Stimulated activated CD8-positive, alpha-beta memory T cell treated with anti-CD3 and anti-CD28 coated beads, Interleukin-4, amount 100 ng/mL, for 4 hours (primary cell): ENCODE measurements at regions not wholly inside any gene's neighbourhood (a gene's known extent, or its start where the extent isn't known, plus 50 kb on each side); places are given as distances from the start of the nearest gene placed in this dataset.

Experiments
- DNase-seq, 2 donors: peaks; one replicate each; pipeline ENCODE4 v3.0.0-alpha.2; 2020; ENCODE audit warnings: low read depth in 2 of 2, low spot score in 1 of 2

GRCh38 chr12:60834806-60835205 lies 1239.0 kb downstream of the SLC16A7 start:
- no peak for DNase-seq

GRCh38 chr12:60836651-60837050 lies 1240.8 kb downstream of the SLC16A7 start:
- no peak for DNase-seq

GRCh38 chr12:60842181-60842580 lies 1246.4 kb downstream of the SLC16A7 start:
- no peak for DNase-seq

GRCh38 chr12:60844101-60844500 lies 1248.3 kb downstream of the SLC16A7 start:
- no peak for DNase-seq

- DNase-seq = no peak
Measured at GRCh38 chr12:60844875-60845274, 1249.0 kb downstream of the SLC16A7 start.

- no peak for DNase-seq
Measured at GRCh38 chr12:60845696-60846095, 1249.9 kb downstream of the SLC16A7 start.

GRCh38 chr12:60847281-60847680 lies 1251.5 kb downstream of the SLC16A7 start:
- no peak for DNase-seq

GRCh38 chr12:60849723-60850122 lies 1253.9 kb downstream of the SLC16A7 start:
- no peak for DNase-seq

- no peak for DNase-seq
Measured at GRCh38 chr12:60853407-60853806, 1257.6 kb downstream of the SLC16A7 start.

GRCh38 chr12:60863421-60863820 lies 1267.6 kb downstream of the SLC16A7 start:
- DNase-seq = no peak

GRCh38 chr12:60872219-60872618 lies 1276.4 kb downstream of the SLC16A7 start:
- DNase-seq = no peak

GRCh38 chr12:60872850-60873713 lies 1277.3 kb downstream of the SLC16A7 start:
- DNase-seq = no peak

- DNase-seq = no peak
Measured at GRCh38 chr12:60874091-60874490, 1278.3 kb downstream of the SLC16A7 start.

GRCh38 chr12:60920841-60921495 lies 1325.1 kb downstream of the SLC16A7 start:
- DNase-seq = no peak

- no peak for DNase-seq
Measured at GRCh38 chr12:60921541-60921940, 1325.7 kb downstream of the SLC16A7 start.

GRCh38 chr12:60926256-60926655 lies 1330.4 kb downstream of the SLC16A7 start:
- no peak for DNase-seq

- no peak for DNase-seq
Measured at GRCh38 chr12:60930151-60930550, 1330.1 kb upstream of the USP15 start.

GRCh38 chr12:60935981-60936761 lies 1324.0 kb upstream of the USP15 start:
- no peak for DNase-seq

- DNase-seq = no peak
Measured at GRCh38 chr12:60947533-60947932, 1312.7 kb upstream of the USP15 start.

GRCh38 chr12:60967128-60967527 lies 1293.1 kb upstream of the USP15 start:
- DNase-seq = no peak

- DNase-seq = no peak
Measured at GRCh38 chr12:60977966-60978365, 1282.2 kb upstream of the USP15 start.

- no peak for DNase-seq
Measured at GRCh38 chr12:60980558-60980957, 1279.6 kb upstream of the USP15 start.
